Bronchial epithelial cell (primary cell): ENCODE measurements at regions not wholly inside any gene's neighbourhood (a gene's known extent, or its start where the extent isn't known, plus 50 kb on each side); places are given as distances from the start of the nearest gene placed in this dataset.

Source experiments
- DNase-seq: peaks from one replicate; pipeline ENCODE4 v3.0.0-alpha.2; 2010; ENCODE audit warnings: low read depth
- FAIRE-seq: peaks from 2 replicates; lab custom pipeline; 2011; peaks lifted over from hg19 to GRCh38; lab: Jason Lieb, UNC
- H3K27me3 ChIP-seq: 2 replicates; pipeline ENCODE4 v1.5.1; 2011; ENCODE audit warnings: low read length; ENCODE audit not compliant: control insufficient read depth, insufficient read depth
- H3K36me3 ChIP-seq: 2 replicates; pipeline ENCODE4 v1.5.1; 2011; ENCODE audit warnings: low read length; ENCODE audit not compliant: control insufficient read depth, insufficient read depth
- H3K4me3 ChIP-seq: 2 replicates; pipeline ENCODE4 v1.5.1; 2011; ENCODE audit warnings: mild to moderate bottlenecking, low read depth, low read length, control low read depth
- TF ChIP-seq, protein P1 (sequence below): IDR thresholded peaks from 2 replicates; pipeline ENCODE4 v1.5.1; 2011; ENCODE audit warnings: mild to moderate bottlenecking, moderate library complexity, low read length, control low read depth, inconsistent platforms; ENCODE audit not compliant: insufficient read depth, severe bottlenecking

DNA sequence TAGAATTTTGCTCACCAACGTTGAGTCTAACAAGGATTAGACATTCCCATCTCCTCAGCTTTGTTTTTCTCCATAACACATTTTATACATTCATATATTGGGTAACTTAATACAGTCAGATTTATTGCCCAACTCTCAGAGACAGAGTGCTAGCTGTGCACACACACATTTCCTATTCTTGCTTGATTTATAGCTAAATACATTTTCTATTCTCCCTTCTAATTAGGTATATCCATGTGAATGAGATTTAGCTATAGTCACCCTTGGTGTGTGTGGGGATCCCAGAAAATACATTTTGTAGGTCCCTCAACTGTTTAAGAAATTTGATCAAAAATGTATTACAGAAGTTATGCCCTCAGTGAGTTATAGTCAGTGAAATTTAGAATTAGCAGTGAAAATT is 715.4 kb downstream of the NSUN3 start:
- Histone ChIP-seq H3K27me3 (no peaks in the 10 kb centered on the region), H3K36me3 (no peaks in the 10 kb centered on the region), H3K4me3 (no peak overlapping the region)
- FAIRE-seq = no peak
- DNase-seq = no peak
- TF ChIP-seq, protein P1, sequence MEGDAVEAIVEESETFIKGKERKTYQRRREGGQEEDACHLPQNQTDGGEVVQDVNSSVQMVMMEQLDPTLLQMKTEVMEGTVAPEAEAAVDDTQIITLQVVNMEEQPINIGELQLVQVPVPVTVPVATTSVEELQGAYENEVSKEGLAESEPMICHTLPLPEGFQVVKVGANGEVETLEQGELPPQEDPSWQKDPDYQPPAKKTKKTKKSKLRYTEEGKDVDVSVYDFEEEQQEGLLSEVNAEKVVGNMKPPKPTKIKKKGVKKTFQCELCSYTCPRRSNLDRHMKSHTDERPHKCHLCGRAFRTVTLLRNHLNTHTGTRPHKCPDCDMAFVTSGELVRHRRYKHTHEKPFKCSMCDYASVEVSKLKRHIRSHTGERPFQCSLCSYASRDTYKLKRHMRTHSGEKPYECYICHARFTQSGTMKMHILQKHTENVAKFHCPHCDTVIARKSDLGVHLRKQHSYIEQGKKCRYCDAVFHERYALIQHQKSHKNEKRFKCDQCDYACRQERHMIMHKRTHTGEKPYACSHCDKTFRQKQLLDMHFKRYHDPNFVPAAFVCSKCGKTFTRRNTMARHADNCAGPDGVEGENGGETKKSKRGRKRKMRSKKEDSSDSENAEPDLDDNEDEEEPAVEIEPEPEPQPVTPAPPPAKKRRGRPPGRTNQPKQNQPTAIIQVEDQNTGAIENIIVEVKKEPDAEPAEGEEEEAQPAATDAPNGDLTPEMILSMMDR = no peak

DNA sequence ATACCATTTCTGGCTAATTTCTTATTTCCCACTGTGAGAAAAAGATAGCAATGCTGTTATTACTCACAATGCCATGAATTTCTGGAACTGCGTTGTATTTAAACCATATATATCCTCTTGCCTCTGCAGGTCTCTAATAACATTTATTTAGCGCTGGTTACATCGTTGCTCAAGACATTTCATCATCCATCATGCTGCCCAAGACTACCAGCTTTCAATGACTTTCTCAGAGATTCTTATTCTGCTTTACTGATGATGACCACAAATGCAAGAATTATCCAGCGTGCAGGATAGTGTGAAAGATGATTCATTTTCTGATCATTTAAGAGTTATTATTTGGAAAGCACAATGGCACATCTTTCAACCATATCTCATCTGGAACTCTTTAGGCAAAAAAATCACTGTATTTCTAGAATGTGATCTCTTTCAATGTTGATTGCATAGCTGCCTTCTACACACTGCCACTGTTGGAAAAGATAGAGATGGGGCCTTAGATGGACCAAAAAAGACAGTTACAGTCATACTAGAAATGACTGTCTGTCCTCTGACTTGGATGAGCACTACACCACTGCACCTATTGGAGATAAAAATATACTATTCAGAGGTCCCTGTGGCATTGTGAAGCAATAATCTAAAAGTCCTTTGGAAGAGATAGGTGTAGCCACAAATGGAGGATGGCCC is 716.1 kb downstream of the NSUN3 start:
- DNase-seq (no peak), FAIRE-seq (no peak)
- no peaks in the 10 kb centered on the region for H3K36me3 ChIP-seq
- H3K27me3 ChIP-seq = no peaks in the 10 kb centered on the region
- TF ChIP-seq, protein P1 = no peak
- H3K4me3 ChIP-seq = no peak overlapping the region

DNA sequence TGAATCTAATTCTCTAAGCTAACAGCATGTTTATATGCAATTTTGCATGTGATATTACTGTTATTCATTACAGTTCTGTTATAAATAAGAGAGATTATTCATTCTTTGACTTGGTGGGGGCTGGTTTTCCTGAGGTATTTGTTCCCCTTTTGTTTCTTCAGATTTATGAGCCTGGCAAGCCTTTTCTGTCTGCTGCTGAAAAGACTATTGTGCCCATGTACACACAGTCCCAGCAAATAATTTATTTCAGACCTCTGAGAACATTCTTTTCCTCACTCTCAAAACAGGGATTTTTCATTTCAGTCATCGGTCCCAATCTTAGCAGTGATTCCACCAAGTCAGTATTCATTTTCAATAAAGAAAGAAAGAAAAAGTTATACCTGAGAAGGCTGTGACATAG is 716.8 kb downstream of the NSUN3 start:
- no peak overlapping the region for H3K4me3 ChIP-seq
- no peak for FAIRE-seq
- no peak for DNase-seq
- H3K27me3 ChIP-seq = no peaks in the 10 kb centered on the region
- TF ChIP-seq, protein P1 = no peak
- no peaks in the 10 kb centered on the region for H3K36me3 ChIP-seq

DNA sequence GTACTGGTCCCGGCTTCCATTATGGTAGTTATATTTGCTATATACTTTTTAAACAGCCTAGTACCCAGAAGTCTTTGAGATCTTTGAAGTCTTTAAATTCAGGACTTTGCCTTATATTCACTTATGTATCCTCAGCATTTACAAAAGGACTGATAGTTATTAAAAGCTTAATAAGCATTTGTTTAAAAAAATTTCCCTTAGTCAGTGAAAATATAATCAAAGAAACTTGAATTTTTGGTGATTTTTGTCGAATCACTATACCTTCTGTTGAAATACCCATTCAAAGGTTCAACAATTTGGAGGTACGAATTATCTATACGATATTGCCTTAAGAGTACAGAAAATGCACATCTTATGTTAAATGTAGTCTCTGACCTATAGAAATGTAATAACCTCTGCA is 721.4 kb downstream of the NSUN3 start:
- DNase-seq (no peak), FAIRE-seq (no peak)
- Histone ChIP-seq H3K36me3 (no peaks in the 10 kb centered on the region), H3K27me3 (no peaks in the 10 kb centered on the region), H3K4me3 (no peak overlapping the region)
- TF ChIP-seq, protein P1 = no peak

DNA sequence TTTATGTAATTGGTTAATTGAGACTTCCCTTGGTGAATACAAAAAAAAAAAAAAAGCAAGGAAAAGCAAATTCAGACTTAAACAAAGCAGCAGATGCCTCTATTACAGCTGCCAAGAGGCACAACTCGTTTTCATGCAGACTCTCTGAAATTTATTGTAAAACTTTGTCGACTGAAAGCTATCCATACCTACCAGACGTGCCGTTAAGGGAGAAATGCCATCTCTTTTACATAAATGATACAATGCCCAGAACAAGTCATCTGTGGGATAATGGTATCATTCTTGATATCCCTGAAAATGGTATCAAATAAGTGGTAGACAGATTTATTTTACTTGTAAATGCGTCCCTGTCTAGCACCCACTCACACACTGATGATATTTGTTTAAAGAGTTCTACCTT is 724.2 kb downstream of the NSUN3 start:
- no peak overlapping the region for H3K4me3 ChIP-seq
- TF ChIP-seq, protein P1 = no peak
- DNase-seq (no peak), FAIRE-seq (no peak)
- H3K36me3 ChIP-seq = no peaks in the 10 kb centered on the region
- H3K27me3 ChIP-seq = no peaks in the 10 kb centered on the region

DNA sequence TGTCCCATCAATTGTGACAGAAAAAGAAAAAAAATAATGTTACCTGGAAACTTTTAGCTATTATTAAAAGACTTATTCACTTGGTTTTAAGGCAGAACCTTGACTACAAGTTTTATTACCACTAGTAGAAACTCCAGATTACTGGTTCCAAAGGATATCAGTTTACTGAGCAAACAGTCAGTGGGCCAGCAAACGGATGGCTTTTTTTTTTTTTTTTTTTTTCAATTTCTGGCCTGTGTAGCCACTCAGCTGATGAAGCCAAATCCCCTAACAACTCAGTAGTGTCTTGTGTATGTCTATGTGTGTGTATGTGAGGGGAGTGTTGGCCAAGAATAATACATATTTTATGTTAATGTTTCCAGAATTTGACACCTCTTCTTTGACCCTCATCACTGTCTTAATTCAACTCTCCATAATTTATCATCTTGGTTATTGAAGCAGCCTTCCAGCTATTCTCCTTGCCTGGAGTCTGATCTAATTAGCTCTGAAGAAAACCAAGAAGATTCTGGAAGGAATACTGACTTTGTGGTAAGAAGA is 724.9 kb downstream of the NSUN3 start:
- Histone ChIP-seq H3K36me3 (no peaks in the 10 kb centered on the region), H3K4me3 (no peak overlapping the region), H3K27me3 (no peaks in the 10 kb centered on the region)
- FAIRE-seq (no peak), DNase-seq (no peak)
- TF ChIP-seq, protein P1 = no peak
